GM12891 (cell line): ENCODE measurements at regions not wholly inside any gene's neighbourhood (a gene's known extent, or its start where the extent isn't known, plus 50 kb on each side); places are given as distances from the start of the nearest gene placed in this dataset.

Experiments
- PAX5 ChIP-seq: IDR thresholded peaks from 2 replicates; pipeline ENCODE4 v1.6.1; 2011; ENCODE audit warnings: low read length, moderate library complexity, mild to moderate bottlenecking; ENCODE audit not compliant: insufficient read depth, severe bottlenecking
- POLR2A ChIP-seq: IDR thresholded peaks from 2 replicates; pipeline ENCODE4 v1.6.1; 2011; ENCODE audit warnings: low read depth, low read length, control low read depth
- POLR2AphosphoS5 ChIP-seq: IDR thresholded peaks from 2 replicates; pipeline ENCODE4 v1.6.1; 2011; ENCODE audit warnings: low read depth, low read length, control low read depth
- POU2F2 ChIP-seq: IDR thresholded peaks from 2 replicates; pipeline ENCODE4 v1.6.1; 2011; ENCODE audit warnings: low read depth, mild to moderate bottlenecking, control low read depth, low read length, moderate library complexity
- TAF1 ChIP-seq: IDR thresholded peaks from 2 replicates; pipeline ENCODE4 v1.6.1; 2011; ENCODE audit warnings: low read depth, low read length, control low read depth

DNA sequence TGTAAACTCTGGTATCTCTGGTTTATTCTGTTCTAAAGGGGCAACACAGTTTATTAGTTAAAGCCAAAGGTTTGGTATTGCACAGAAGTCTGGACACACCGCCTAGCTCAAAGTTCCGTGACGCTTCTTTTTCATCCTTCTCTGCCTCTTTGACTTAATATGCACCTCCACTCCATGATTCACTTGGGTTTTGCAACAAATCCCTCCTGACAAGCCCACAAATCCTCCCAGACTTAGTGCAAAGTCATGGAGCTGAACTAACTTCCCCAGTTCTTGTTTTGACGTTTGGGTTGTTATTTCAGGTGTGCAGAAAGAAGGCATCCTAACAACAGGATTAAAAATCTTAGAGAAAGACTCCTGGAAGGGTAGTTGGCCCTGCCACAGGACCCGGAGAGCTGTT lies 441.6 kb upstream of the DMAC1 start:
- no peak for TF ChIP-seq POLR2A
- TF ChIP-seq TAF1 = no peak
- TF ChIP-seq POU2F2 = no peak
- TF ChIP-seq POLR2AphosphoS5 = no peak
- TF ChIP-seq PAX5 = no peak
